Type B pancreatic cell (in vitro differentiated cells): ENCODE measurements at regions not wholly inside any gene's neighbourhood (a gene's known extent, or its start where the extent isn't known, plus 50 kb on each side); places are given as distances from the start of the nearest gene placed in this dataset.

Source experiments
- DNase-seq: peaks from one replicate; pipeline ENCODE4 v3.0.0; 2021; ENCODE audit warnings: mixed read lengths; ENCODE audit not compliant: unreplicated experiment; ENCODE audit errors: extremely low spot score
- H3K27ac Mint-ChIP-seq: 2 replicates; pipeline ENCODE4 v1.8.0; 2021; ENCODE audit warnings: mild to moderate bottlenecking, mixed read lengths
- H3K27me3 Mint-ChIP-seq: 2 replicates; pipeline ENCODE4 v1.8.0; 2021; ENCODE audit warnings: mixed read lengths
- H3K36me3 Mint-ChIP-seq: 2 replicates; pipeline ENCODE4 v1.8.0; 2021; ENCODE audit warnings: mixed read lengths
- H3K4me1 Mint-ChIP-seq: one replicate; pipeline ENCODE4 v1.8.0; 2021; ENCODE audit warnings: mixed read lengths; ENCODE audit not compliant: unreplicated experiment
- H3K4me3 Mint-ChIP-seq: 2 replicates; pipeline ENCODE4 v1.8.0; 2021; ENCODE audit warnings: mild to moderate bottlenecking, mixed read lengths
- H3K9me3 Mint-ChIP-seq: 2 replicates; pipeline ENCODE4 v1.8.0; 2021; ENCODE audit warnings: mixed read lengths
- TF ChIP-seq, protein P1 (sequence below): fragments of 200-600 bp; sonication (generic); conservative IDR thresholded peaks from 2 replicates; pipeline ENCODE4 v1.5.0; 2021; ENCODE audit warnings: antibody characterized with exemption, mild to moderate bottlenecking

DNA sequence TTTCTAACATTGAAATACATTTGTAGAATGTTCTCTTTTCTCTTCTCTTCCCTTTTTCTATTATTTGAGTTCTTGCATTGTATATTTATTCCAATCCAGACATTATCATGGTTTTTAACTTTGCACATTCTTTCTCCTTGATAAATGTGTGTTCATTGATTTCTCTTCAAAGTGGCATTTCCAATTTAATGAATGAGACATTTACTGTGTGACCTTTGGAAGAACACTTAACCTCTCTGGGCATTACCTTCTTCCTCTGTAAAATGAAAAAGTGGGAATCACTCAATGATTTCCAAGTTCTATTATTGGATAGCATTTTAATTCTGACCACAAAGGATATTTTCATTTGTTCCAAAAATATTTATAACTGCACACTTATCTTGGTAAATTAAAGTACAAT, 1095.8 kb downstream of the GALC start:
- Mint-ChIP-seq H3K36me3 (no peaks in the 10 kb centered on the region), H3K9me3 (no peaks in the 10 kb centered on the region)

DNA sequence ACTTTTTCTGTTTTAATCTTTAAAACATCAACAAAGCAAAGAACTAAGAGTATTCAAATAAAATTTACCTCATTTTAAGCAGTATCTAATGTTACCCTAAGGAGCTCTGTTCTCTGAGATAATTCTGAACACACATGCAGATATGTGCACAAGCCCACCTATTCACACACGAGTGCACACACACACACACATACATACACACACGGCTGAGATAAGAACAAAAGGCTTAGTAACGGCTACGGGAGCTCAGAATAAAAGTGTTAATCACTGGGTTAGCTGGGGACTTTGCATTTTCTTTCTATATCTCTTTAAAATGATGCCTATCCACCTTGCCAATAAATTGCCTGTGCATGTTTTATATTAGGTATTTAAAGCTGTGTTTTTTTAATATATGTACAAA, 1096.3 kb downstream of the GALC start:
- H3K9me3 Mint-ChIP-seq = no peaks in the 10 kb centered on the region

More for the DNA sequence above, 1095.8 kb downstream of the GALC start:
- DNase-seq = no peak
- Mint-ChIP-seq H3K4me1 (no peaks in the 10 kb centered on the region), H3K27me3 (no peaks in the 10 kb centered on the region), H3K27ac (no peak overlapping the region), H3K4me3 (no peak overlapping the region)
- TF ChIP-seq, protein P1, sequence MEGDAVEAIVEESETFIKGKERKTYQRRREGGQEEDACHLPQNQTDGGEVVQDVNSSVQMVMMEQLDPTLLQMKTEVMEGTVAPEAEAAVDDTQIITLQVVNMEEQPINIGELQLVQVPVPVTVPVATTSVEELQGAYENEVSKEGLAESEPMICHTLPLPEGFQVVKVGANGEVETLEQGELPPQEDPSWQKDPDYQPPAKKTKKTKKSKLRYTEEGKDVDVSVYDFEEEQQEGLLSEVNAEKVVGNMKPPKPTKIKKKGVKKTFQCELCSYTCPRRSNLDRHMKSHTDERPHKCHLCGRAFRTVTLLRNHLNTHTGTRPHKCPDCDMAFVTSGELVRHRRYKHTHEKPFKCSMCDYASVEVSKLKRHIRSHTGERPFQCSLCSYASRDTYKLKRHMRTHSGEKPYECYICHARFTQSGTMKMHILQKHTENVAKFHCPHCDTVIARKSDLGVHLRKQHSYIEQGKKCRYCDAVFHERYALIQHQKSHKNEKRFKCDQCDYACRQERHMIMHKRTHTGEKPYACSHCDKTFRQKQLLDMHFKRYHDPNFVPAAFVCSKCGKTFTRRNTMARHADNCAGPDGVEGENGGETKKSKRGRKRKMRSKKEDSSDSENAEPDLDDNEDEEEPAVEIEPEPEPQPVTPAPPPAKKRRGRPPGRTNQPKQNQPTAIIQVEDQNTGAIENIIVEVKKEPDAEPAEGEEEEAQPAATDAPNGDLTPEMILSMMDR = no peak

DNA sequence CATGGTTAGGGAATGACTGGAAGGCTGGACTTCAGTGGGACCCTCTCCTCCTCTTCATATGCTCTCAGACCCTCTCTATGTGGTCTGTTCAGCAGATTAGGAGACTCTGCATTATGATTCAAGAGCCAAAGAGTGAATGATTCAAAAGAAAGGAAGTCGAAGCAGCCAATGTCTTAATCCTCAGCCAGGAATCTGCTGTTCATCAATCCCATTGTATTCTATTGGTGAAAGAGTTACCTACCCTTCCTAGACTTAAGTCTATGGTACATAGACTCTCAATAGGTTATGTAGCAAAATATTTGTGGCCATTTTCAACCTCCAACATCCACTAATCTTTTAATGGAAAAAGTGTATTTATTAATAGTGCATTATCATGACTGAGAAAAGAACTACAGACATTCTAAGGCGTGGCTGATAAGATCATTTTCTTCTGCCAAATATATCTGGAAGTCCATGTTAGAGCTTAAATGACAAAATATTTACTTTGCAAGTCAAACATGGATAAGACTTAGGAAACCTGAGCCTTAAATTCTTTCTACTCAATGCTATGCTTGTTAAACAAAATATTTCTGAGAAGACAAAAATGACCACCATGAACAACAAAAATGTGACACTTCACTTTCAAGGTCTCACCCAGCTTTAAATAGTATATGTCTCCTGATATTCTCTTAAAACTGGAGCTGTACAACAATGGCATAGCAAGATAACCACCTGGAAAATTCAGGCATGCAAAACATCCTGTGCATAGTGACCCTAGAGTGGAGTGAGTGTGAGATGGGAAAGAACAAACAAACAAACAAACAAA, 1100.6 kb downstream of the GALC start:
- H3K9me3 Mint-ChIP-seq = peaks cover 4% of the 10 kb centered on the region
- TF ChIP-seq, protein P1 = no peak
- no peak for DNase-seq

More for the DNA sequence above, 1096.3 kb downstream of the GALC start:
- H3K4me3 Mint-ChIP-seq = no peak overlapping the region
- TF ChIP-seq, protein P1 = no peak
- no peak overlapping the region for H3K27ac Mint-ChIP-seq
- DNase-seq = no peak
- H3K36me3 Mint-ChIP-seq = no peaks in the 10 kb centered on the region
- no peaks in the 10 kb centered on the region for H3K27me3 Mint-ChIP-seq
- H3K4me1 Mint-ChIP-seq = no peaks in the 10 kb centered on the region

DNA sequence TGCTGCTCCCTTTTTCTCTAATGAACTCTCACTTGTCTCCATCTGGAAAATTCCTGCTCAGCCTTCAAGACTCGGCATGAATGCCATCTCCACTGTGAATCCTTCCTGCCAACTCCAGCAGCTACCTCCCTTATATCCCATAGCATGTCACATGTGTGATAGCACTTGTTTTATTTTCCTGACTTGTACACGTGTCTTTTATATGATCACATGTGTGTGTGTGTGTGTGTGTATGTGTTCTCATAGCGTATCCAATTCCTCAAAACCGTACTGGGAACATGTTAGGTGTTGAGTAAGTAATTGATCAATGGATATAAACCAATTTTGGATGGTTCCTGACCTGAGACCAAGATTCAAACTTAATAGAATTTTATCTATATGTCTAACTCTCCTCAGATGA, 1107.7 kb downstream of the GALC start:
- Mint-ChIP-seq H3K9me3 (peaks cover 5% of the 10 kb centered on the region), H3K27me3 (no peaks in the 10 kb centered on the region), H3K4me3 (no peak overlapping the region), H3K27ac (no peak overlapping the region), H3K4me1 (no peaks in the 10 kb centered on the region), H3K36me3 (no peaks in the 10 kb centered on the region)
- no peak for DNase-seq
- TF ChIP-seq, protein P1 = no peak

More for the DNA sequence above, 1100.6 kb downstream of the GALC start:
- Mint-ChIP-seq H3K4me1 (no peaks in the 10 kb centered on the region), H3K27ac (no peak overlapping the region), H3K27me3 (no peaks in the 10 kb centered on the region), H3K4me3 (no peak overlapping the region), H3K36me3 (no peaks in the 10 kb centered on the region)

DNA sequence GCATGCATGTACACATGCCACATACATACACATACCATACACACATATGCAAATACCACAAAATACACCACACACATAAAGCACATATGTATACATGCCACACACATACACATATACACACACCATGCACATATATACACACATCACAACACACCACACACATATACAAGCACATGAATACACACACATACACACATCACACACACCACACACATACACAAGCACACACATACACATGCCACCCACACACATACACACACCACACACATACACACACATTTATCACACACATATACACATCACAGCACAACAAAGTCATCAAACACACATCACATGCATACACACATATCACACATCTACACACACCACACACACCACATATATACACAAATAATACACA, 1108.5 kb downstream of the GALC start:
- Mint-ChIP-seq H3K9me3 (peaks cover 5% of the 10 kb centered on the region), H3K4me3 (no peak overlapping the region), H3K27me3 (no peaks in the 10 kb centered on the region), H3K4me1 (no peaks in the 10 kb centered on the region), H3K27ac (no peak overlapping the region), H3K36me3 (no peaks in the 10 kb centered on the region)
- TF ChIP-seq, protein P1 = no peak
- DNase-seq = no peak
